GM12878 (cell line): ENCODE measurements at regions not wholly inside any gene's neighbourhood (a gene's known extent, or its start where the extent isn't known, plus 50 kb on each side); places are given as distances from the start of the nearest gene placed in this dataset.

Experiments used
- ATAC-seq: fragments of 200-7000 bp; cut with Tn5 transposase; 3 replicates; pipeline ENCODE4 v1.9.1; 2020; ENCODE audit warnings: mild to moderate bottlenecking, moderate library complexity
- BruUV-seq: library from RNA; stranded (reverse); fragments of 400-500 nt; replicated peaks from 2 replicates; lab custom pipeline; 2021; lab: Mats Ljungman, UMichigan
- CTCF ChIA-PET: fragments of 300-600 bp; sonication (Branson Sonifier 250); formaldehyde crosslinking; extraction: SDS; loops from one replicate; lab custom pipeline; 2021; ENCODE audit warnings: inconsistent platforms; lab: Yijun Ruan, JAX
- POLR2A ChIA-PET: fragments of 350-600 bp; formaldehyde crosslinking; extraction: SDS; loops from one replicate; lab custom pipeline; 2021; ENCODE audit warnings: inconsistent platforms; lab: Charles Lee
- RAD21 ChIA-PET: fragments of 300-600 bp; sonication (Branson Sonifier 250); formaldehyde crosslinking; loops from one replicate; lab custom pipeline; 2023; ENCODE audit warnings: antibody characterized with exemption; ENCODE audit not compliant: unreplicated experiment; lab: Charles Lee
- SMC1A ChIA-PET: fragments of 300-600 bp; sonication (Branson Sonifier 250); formaldehyde crosslinking; loops from one replicate; lab custom pipeline; 2023; ENCODE audit not compliant: unreplicated experiment, uncharacterized antibody; lab: Charles Lee
- DNase-seq: peaks from one replicate; pipeline ENCODE4 v3.0.0-alpha.2; 2011; ENCODE audit warnings: low read depth, low spot score
- FAIRE-seq: peaks from 3 replicates; lab custom pipeline; 2011; peaks lifted over from hg19 to GRCh38; lab: Jason Lieb, UNC
- H2AFZ ChIP-seq: 2 replicates; pipeline ENCODE4 v1.6.0; 2011; ENCODE audit warnings: low read depth, low read length, control low read depth; ENCODE audit not compliant: control insufficient read depth
- H3K27ac ChIP-seq: 2 replicates; pipeline ENCODE4 v1.5.1; 2011; ENCODE audit warnings: control low read depth; ENCODE audit not compliant: control insufficient read depth, insufficient read depth
- H3K27me3 ChIP-seq, 2 experiments: replicated peaks in 1 of 2; 2 replicates each; pipeline versions ENCODE4 v1.6.0 to v1.6.1; 2011; ENCODE audit warnings: low read length in 1 of 2; ENCODE audit not compliant: control insufficient read depth in 2 of 2, insufficient read depth in 2 of 2
- H3K36me3 ChIP-seq, 2 experiments: 2 replicates each; pipeline ENCODE4 v1.5.1; 2011; ENCODE audit warnings: low read length in 1 of 2; ENCODE audit not compliant: control insufficient read depth in 2 of 2, insufficient read depth in 2 of 2
- H3K4me1 ChIP-seq: 2 replicates; pipeline ENCODE4 v1.6.1; 2011; ENCODE audit warnings: mild to moderate bottlenecking, low read length, moderate library complexity, mixed read lengths; ENCODE audit not compliant: control insufficient read depth, insufficient read depth
- H3K4me2 ChIP-seq: 2 replicates; pipeline ENCODE4 v1.6.0; 2011; ENCODE audit warnings: control low read depth; ENCODE audit not compliant: control insufficient read depth, insufficient read depth
- H3K4me3 ChIP-seq: fragments of 200-600 bp; sonication (generic); 2 replicates; pipeline ENCODE4 v1.5.1; 2016
- H3K79me2 ChIP-seq: 2 replicates; pipeline ENCODE4 v1.6.0; 2011; ENCODE audit warnings: low read length; ENCODE audit not compliant: control insufficient read depth, insufficient read depth
- H3K9ac ChIP-seq: 2 replicates; pipeline ENCODE4 v1.8.0; 2011; ENCODE audit warnings: low read length, control low read depth, mixed read lengths; ENCODE audit not compliant: control insufficient read depth, insufficient read depth
- H3K9me3 ChIP-seq: replicated peaks from 3 replicates; pipeline ENCODE4 v1.5.1; 2011; ENCODE audit warnings: mild to moderate bottlenecking, low read length; ENCODE audit not compliant: control insufficient read depth, insufficient read depth
- H4K20me1 ChIP-seq: 2 replicates; pipeline ENCODE4 v1.6.0; 2011; ENCODE audit not compliant: control insufficient read depth, insufficient read depth
- ATF7 ChIP-seq: fragments of 450-650 bp; IDR thresholded peaks from 2 replicates; pipeline ENCODE4 v1.6.1; 2016; ENCODE audit warnings: low read depth, mild to moderate bottlenecking
- DPF2 ChIP-seq: fragments of 450-650 bp; IDR thresholded peaks from 2 replicates; pipeline ENCODE4 v1.6.1; 2017; ENCODE audit warnings: mild to moderate bottlenecking
- HDGF ChIP-seq: fragments of 450-650 bp; IDR thresholded peaks from 2 replicates; pipeline ENCODE4 v1.6.1; 2016; ENCODE audit warnings: antibody characterized with exemption
- JUND ChIP-seq: IDR thresholded peaks from 2 replicates; pipeline ENCODE4 v1.6.1; 2012; ENCODE audit warnings: low read depth, mild to moderate bottlenecking, low read length, improper control_type of control experiment, moderate library complexity
- MTA2 ChIP-seq: fragments of 450-650 bp; IDR thresholded peaks from 2 replicates; pipeline ENCODE4 v1.6.1; 2016; ENCODE audit warnings: low read depth, mild to moderate bottlenecking, moderate library complexity
- MYC ChIP-seq: IDR thresholded peaks from 2 replicates; pipeline ENCODE4 v1.6.1; 2011; ENCODE audit warnings: mild to moderate bottlenecking, low read length, moderate library complexity, inconsistent platforms; ENCODE audit not compliant: insufficient read depth, insufficient replicate concordance, insufficient read length, severe bottlenecking
- PAX8 ChIP-seq: fragments of 450-650 bp; IDR thresholded peaks from 2 replicates; pipeline ENCODE4 v1.6.1; 2017; ENCODE audit warnings: mild to moderate bottlenecking, moderate library complexity
- PRDM15 ChIP-seq: fragments of 450-650 bp; formaldehyde crosslinking; IDR thresholded peaks from 2 replicates; pipeline ENCODE4 v1.4.0; 2020; ENCODE audit warnings: mild to moderate bottlenecking, moderate library complexity
- RELA ChIP-seq: fragments of 450-650 bp; IDR thresholded peaks from 2 replicates; pipeline ENCODE4 v1.8.0; 2014; ENCODE audit warnings: borderline replicate concordance; ENCODE audit not compliant: partially characterized antibody
- WGBS: methylation state at CpG from one replicate; pipeline ENCODE4 v1.1.6; 2016; ENCODE audit warnings: low lambda C conversion rate; ENCODE audit not compliant: insufficient replicate concordance, insufficient coverage; ENCODE audit errors: missing lambda C conversion rate; 5-methylcytosine and 5-hydroxymethylcytosine counted together
- in situ Hi-C: fragments of 300-500 bp; cut with MboI; formaldehyde crosslinking; loops from 9 replicates; pipeline ENCODE4 v1.14.3; 2018; ENCODE audit warnings: mixed read lengths
- intact Hi-C: fragments of 100-400 bp; cut with micrococcal nuclease; formaldehyde crosslinking; loops from one replicate; pipeline ENCODE4 v1.14.2; 2022; ENCODE audit not compliant: unreplicated experiment
- TF ChIP-seq, protein P1 (sequence below): fragments of 150-350 bp; IDR thresholded peaks from 2 replicates; pipeline ENCODE4 v1.6.1; 2016; ENCODE audit warnings: low read depth, low read length
- TF ChIP-seq, protein P2 (sequence below): IDR thresholded peaks from 2 replicates; pipeline ENCODE4 v1.6.1; 2011; ENCODE audit warnings: borderline replicate concordance, low read depth, mild to moderate bottlenecking, moderate library complexity, mixed read lengths, low read length; ENCODE audit not compliant: insufficient read depth; ENCODE audit errors: extremely low read length
- TF ChIP-seq, protein P3 (sequence below): fragments of 450-650 bp; formaldehyde crosslinking; IDR thresholded peaks from 2 replicates; pipeline ENCODE4 v1.5.0; 2022; ENCODE audit warnings: mild to moderate bottlenecking, missing genetic modification characterization

- BruUV-seq, result no TSS peak
- SMC1A ChIA-PET, result interaction anchor here (1.2 kb wide), 1 partner anchor 17 kb away, joined by 3 read pairs; no protein-coding TSS in a partner anchor
- CTCF ChIA-PET, result no interaction called here
- TF ChIP-seq, protein P1, sequence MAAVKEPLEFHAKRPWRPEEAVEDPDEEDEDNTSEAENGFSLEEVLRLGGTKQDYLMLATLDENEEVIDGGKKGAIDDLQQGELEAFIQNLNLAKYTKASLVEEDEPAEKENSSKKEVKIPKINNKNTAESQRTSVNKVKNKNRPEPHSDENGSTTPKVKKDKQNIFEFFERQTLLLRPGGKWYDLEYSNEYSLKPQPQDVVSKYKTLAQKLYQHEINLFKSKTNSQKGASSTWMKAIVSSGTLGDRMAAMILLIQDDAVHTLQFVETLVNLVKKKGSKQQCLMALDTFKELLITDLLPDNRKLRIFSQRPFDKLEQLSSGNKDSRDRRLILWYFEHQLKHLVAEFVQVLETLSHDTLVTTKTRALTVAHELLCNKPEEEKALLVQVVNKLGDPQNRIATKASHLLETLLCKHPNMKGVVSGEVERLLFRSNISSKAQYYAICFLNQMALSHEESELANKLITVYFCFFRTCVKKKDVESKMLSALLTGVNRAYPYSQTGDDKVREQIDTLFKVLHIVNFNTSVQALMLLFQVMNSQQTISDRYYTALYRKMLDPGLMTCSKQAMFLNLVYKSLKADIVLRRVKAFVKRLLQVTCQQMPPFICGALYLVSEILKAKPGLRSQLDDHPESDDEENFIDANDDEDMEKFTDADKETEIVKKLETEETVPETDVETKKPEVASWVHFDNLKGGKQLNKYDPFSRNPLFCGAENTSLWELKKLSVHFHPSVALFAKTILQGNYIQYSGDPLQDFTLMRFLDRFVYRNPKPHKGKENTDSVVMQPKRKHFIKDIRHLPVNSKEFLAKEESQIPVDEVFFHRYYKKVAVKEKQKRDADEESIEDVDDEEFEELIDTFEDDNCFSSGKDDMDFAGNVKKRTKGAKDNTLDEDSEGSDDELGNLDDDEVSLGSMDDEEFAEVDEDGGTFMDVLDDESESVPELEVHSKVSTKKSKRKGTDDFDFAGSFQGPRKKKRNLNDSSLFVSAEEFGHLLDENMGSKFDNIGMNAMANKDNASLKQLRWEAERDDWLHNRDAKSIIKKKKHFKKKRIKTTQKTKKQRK, result no peak
- TF ChIP-seq PRDM15 (CRISPR knock-in tag) (no peak), HDGF (no peak), PAX8 (no peak), JUND (no peak), ATF7 (no peak), RELA (no peak), MYC (no peak), MTA2 (no peak), DPF2 (no peak)
- TF ChIP-seq, protein P2, sequence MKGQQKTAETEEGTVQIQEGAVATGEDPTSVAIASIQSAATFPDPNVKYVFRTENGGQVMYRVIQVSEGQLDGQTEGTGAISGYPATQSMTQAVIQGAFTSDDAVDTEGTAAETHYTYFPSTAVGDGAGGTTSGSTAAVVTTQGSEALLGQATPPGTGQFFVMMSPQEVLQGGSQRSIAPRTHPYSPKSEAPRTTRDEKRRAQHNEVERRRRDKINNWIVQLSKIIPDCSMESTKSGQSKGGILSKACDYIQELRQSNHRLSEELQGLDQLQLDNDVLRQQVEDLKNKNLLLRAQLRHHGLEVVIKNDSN, result no peak
- TF ChIP-seq, protein P3, sequence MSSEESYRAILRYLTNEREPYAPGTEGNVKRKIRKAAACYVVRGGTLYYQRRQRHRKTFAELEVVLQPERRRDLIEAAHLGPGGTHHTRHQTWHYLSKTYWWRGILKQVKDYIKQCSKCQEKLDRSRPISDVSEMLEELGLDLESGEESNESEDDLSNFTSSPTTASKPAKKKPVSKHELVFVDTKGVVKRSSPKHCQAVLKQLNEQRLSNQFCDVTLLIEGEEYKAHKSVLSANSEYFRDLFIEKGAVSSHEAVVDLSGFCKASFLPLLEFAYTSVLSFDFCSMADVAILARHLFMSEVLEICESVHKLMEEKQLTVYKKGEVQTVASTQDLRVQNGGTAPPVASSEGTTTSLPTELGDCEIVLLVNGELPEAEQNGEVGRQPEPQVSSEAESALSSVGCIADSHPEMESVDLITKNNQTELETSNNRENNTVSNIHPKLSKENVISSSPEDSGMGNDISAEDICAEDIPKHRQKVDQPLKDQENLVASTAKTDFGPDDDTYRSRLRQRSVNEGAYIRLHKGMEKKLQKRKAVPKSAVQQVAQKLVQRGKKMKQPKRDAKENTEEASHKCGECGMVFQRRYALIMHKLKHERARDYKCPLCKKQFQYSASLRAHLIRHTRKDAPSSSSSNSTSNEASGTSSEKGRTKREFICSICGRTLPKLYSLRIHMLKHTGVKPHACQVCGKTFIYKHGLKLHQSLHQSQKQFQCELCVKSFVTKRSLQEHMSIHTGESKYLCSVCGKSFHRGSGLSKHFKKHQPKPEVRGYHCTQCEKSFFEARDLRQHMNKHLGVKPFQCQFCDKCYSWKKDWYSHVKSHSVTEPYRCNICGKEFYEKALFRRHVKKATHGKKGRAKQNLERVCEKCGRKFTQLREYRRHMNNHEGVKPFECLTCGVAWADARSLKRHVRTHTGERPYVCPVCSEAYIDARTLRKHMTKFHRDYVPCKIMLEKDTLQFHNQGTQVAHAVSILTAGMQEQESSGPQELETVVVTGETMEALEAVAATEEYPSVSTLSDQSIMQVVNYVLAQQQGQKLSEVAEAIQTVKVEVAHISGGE (CRISPR knock-in tag), result no peak
These were observed 310.5 kb downstream of the MSX2 start for GRCh38 chr5:175034924-175035323.

More at GRCh38 chr5:175034924-175035323, 310.5 kb downstream of the MSX2 start:
- H3K4me1 ChIP-seq, result no peaks in the 10 kb centered on the region
- no peaks in the 10 kb centered on the region for H3K36me3 ChIP-seq
- H3K4me2 ChIP-seq, result no peak overlapping the region
- no peak overlapping the region for H3K27ac ChIP-seq
- H2AFZ ChIP-seq, result no peak overlapping the region
- H3K9ac ChIP-seq, result no peak overlapping the region
- ChIA-PET RAD21 (no interaction called here), POLR2A (no interaction called here)
- H3K79me2 ChIP-seq, result no peaks in the 10 kb centered on the region
- no peaks in the 10 kb centered on the region for H3K27me3 ChIP-seq
- H3K9me3 ChIP-seq, result no peaks in the 10 kb centered on the region
- in situ Hi-C loops (no loop called here), intact Hi-C loops (no loop called here)
- no peak for DNase-seq
- no peak for FAIRE-seq
- WGBS, result 0% methylated on average over 3 of the region's 3 CpGs
- no peak for ATAC-seq
- H4K20me1 ChIP-seq, result no peaks in the 10 kb centered on the region
- no peak overlapping the region for H3K4me3 ChIP-seq
